ENCODE measurements at regions not wholly inside any gene's neighbourhood (a gene's known extent, or its start where the extent isn't known, plus 50 kb on each side); places are given as distances from the start of the nearest gene placed in this dataset.
"Not testable (repeated sequence)": the region's sequence is repeated elsewhere in the genome, so short reads cannot be mapped to it uniquely, and the experiment has no call there.

- peak; percentile 7 for DNase-seq (ENCODE audit: low read depth)
- no peak overlapping the region for H3K4me3 ChIP-seq (ENCODE audit: low read depth, low read length)
These were observed 456.7 kb upstream of the SEL1L start for GRCh38 chr14:81990312-81990761.

- no peak overlapping the region for H3K4me3 ChIP-seq (ENCODE audit: low read depth, low read length)
- DNase-seq (ENCODE audit: low read depth), result no peak
These were observed 458.3 kb upstream of the SEL1L start for GRCh38 chr14:81991998-81992397.

- H3K4me3 ChIP-seq (ENCODE audit: low read depth, low read length), result no peak overlapping the region
- no peak for DNase-seq (ENCODE audit: low read depth)
These were observed 459.8 kb upstream of the SEL1L start for GRCh38 chr14:81993432-81993831.

GRCh38 chr14:82003426-82003825, 469.8 kb upstream of the SEL1L start:
- DNase-seq (ENCODE audit: low read depth), result no peak
- no peak overlapping the region for H3K4me3 ChIP-seq (ENCODE audit: low read depth, low read length)

GRCh38 chr14:82009076-82009475, 475.4 kb upstream of the SEL1L start:
- H3K4me3 ChIP-seq (ENCODE audit: low read depth, low read length), result no peak overlapping the region
- no peak for DNase-seq (ENCODE audit: low read depth)

GRCh38 chr14:82009993-82010392, 476.3 kb upstream of the SEL1L start:
- no peak for DNase-seq (ENCODE audit: low read depth)
- no peak overlapping the region for H3K4me3 ChIP-seq (ENCODE audit: low read depth, low read length)

- DNase-seq (ENCODE audit: low read depth), result no peak
- no peak overlapping the region for H3K4me3 ChIP-seq (ENCODE audit: low read depth, low read length)
These were observed 477.8 kb upstream of the SEL1L start for GRCh38 chr14:82011460-82011859.

- DNase-seq (ENCODE audit: low read depth), result no peak
- H3K4me3 ChIP-seq (ENCODE audit: low read depth, low read length), result no peak overlapping the region
These were observed 495.4 kb upstream of the SEL1L start for GRCh38 chr14:82029038-82029437.

- no peak overlapping the region for H3K4me3 ChIP-seq (ENCODE audit: low read depth, low read length)
- no peak for DNase-seq (ENCODE audit: low read depth)
These were observed 501.7 kb upstream of the SEL1L start for GRCh38 chr14:82035397-82035796.

GRCh38 chr14:82038066-82038465, 504.4 kb upstream of the SEL1L start:
- DNase-seq (ENCODE audit: low read depth); H3K4me3 ChIP-seq (ENCODE audit: low read depth, low read length): not testable (repeated sequence)

GRCh38 chr14:82045339-82045738, 511.7 kb upstream of the SEL1L start:
- no peak for DNase-seq (ENCODE audit: low read depth)
- H3K4me3 ChIP-seq (ENCODE audit: low read depth, low read length), result no peak overlapping the region

GRCh38 chr14:82046512-82047226, 513.0 kb upstream of the SEL1L start:
- no peak overlapping the region for H3K4me3 ChIP-seq (ENCODE audit: low read depth, low read length)

GRCh38 chr14:82047777-82048470, 514.3 kb upstream of the SEL1L start:
- H3K4me3 ChIP-seq (ENCODE audit: low read depth, low read length), result no peak overlapping the region
- no peak for DNase-seq (ENCODE audit: low read depth)

More at GRCh38 chr14:82046512-82047226, 513.0 kb upstream of the SEL1L start:
- DNase-seq (ENCODE audit: low read depth), result no peak

GRCh38 chr14:82052778-82053177, 519.1 kb upstream of the SEL1L start:
- H3K4me3 ChIP-seq (ENCODE audit: low read depth, low read length), result no peak overlapping the region
- no peak for DNase-seq (ENCODE audit: low read depth)

GRCh38 chr14:82055515-82056115, 522.0 kb upstream of the SEL1L start:
- DNase-seq (ENCODE audit: low read depth), result no peak
- no peak overlapping the region for H3K4me3 ChIP-seq (ENCODE audit: low read depth, low read length)

GRCh38 chr14:82060219-82060618, 526.6 kb upstream of the SEL1L start:
- H3K4me3 ChIP-seq (ENCODE audit: low read depth, low read length), result no peak overlapping the region
- DNase-seq (ENCODE audit: low read depth), result no peak

GRCh38 chr14:82067221-82067875, 533.7 kb upstream of the SEL1L start:
- H3K4me3 ChIP-seq (ENCODE audit: low read depth, low read length), result no peak overlapping the region
- DNase-seq (ENCODE audit: low read depth), result no peak

GRCh38 chr14:82070040-82070439, 536.4 kb upstream of the SEL1L start:
- H3K4me3 ChIP-seq (ENCODE audit: low read depth, low read length), result no peak overlapping the region
- DNase-seq (ENCODE audit: low read depth), result no peak

- no peak for DNase-seq (ENCODE audit: low read depth)
- no peak overlapping the region for H3K4me3 ChIP-seq (ENCODE audit: low read depth, low read length)
These were observed 537.1 kb upstream of the SEL1L start for GRCh38 chr14:82070753-82071152.

GRCh38 chr14:82073547-82073946, 539.9 kb upstream of the SEL1L start:
- H3K4me3 ChIP-seq (ENCODE audit: low read depth, low read length), result no peak overlapping the region
- no peak for DNase-seq (ENCODE audit: low read depth)

Measured in skeletal muscle cell (primary cell).